A673 (cell line): ENCODE measurements at regions not wholly inside any gene's neighbourhood (a gene's known extent, or its start where the extent isn't known, plus 50 kb on each side); places are given as distances from the start of the nearest gene placed in this dataset.
"Not testable (repeated sequence)": the region's sequence is repeated elsewhere in the genome, so short reads cannot be mapped to it uniquely, and the experiment has no call there.

Source experiments
- BruUV-seq: library from RNA; stranded (reverse); fragments of 400-500 nt; replicated peaks from 2 replicates; lab custom pipeline; 2021; lab: Mats Ljungman, UMichigan
- CTCF ChIA-PET: fragments of 300-600 bp; sonication (Branson Sonifier 250); formaldehyde crosslinking; loops from one replicate; lab custom pipeline; 2022; ENCODE audit warnings: antibody characterized with exemption; lab: Charles Lee
- POLR2A ChIA-PET: fragments of 300-600 bp; sonication (Branson Sonifier 250); formaldehyde crosslinking; loops from one replicate; lab custom pipeline; 2022; ENCODE audit warnings: antibody characterized with exemption; ENCODE audit not compliant: low non-redundant PET; lab: Charles Lee
- DNase-seq: peaks from one replicate; pipeline ENCODE4 v3.0.0-alpha.2; 2015; ENCODE audit warnings: low spot score
- H3K27ac ChIP-seq: fragments of 200-600 bp; sonication (generic); 2 replicates; pipeline ENCODE4 v1.5.1; 2016; ENCODE audit warnings: mixed run types, low read depth, mild to moderate bottlenecking, mixed read lengths, antibody characterized with exemption, low read length; ENCODE audit not compliant: poor library complexity, severe bottlenecking
- H3K27me3 ChIP-seq: fragments of 200-600 bp; sonication (generic); replicated peaks from 2 replicates; pipeline ENCODE4 v1.6.1; 2017; ENCODE audit warnings: mixed run types, low read depth, mild to moderate bottlenecking, mixed read lengths, antibody characterized with exemption, low read length; ENCODE audit not compliant: insufficient read depth, poor library complexity
- H3K36me3 ChIP-seq: fragments of 200-600 bp; sonication (generic); 2 replicates; pipeline ENCODE4 v1.6.1; 2016; ENCODE audit warnings: mixed run types, mild to moderate bottlenecking, mixed read lengths, antibody characterized with exemption, low read length; ENCODE audit not compliant: insufficient read depth, poor library complexity, severe bottlenecking
- H3K4me1 ChIP-seq: fragments of 200-600 bp; sonication (generic); 2 replicates; pipeline ENCODE4 v1.6.1; 2017; ENCODE audit warnings: mixed run types, mild to moderate bottlenecking, mixed read lengths, antibody characterized with exemption, low read length; ENCODE audit not compliant: insufficient read depth, poor library complexity, severe bottlenecking
- H3K4me3 ChIP-seq: fragments of 200-600 bp; sonication (generic); 2 replicates; pipeline ENCODE4 v1.5.1; 2016; ENCODE audit warnings: low read depth, mixed run types, mild to moderate bottlenecking, mixed read lengths, low read length; ENCODE audit not compliant: poor library complexity, severe bottlenecking
- H3K9me3 ChIP-seq: fragments of 200-600 bp; sonication (generic); 2 replicates; pipeline ENCODE4 v1.6.1; 2016; ENCODE audit warnings: mixed run types, low read depth, mild to moderate bottlenecking, mixed read lengths, antibody characterized with exemption, low read length; ENCODE audit not compliant: poor library complexity, severe bottlenecking
- intact Hi-C: fragments of 100-400 bp; cut with micrococcal nuclease; formaldehyde crosslinking; loops from one replicate; pipeline ENCODE4 v1.10.0; 2022; ENCODE audit not compliant: unreplicated experiment
- TF ChIP-seq, protein P1 (sequence below): fragments of 300-800, 200-600 bp; sonication (generic); conservative IDR thresholded peaks from 2 replicates; pipeline ENCODE4 v1.5.1; 2017; ENCODE audit warnings: low read depth, mild to moderate bottlenecking, antibody characterized with exemption, low read length, moderate library complexity, mixed read lengths

DNA sequence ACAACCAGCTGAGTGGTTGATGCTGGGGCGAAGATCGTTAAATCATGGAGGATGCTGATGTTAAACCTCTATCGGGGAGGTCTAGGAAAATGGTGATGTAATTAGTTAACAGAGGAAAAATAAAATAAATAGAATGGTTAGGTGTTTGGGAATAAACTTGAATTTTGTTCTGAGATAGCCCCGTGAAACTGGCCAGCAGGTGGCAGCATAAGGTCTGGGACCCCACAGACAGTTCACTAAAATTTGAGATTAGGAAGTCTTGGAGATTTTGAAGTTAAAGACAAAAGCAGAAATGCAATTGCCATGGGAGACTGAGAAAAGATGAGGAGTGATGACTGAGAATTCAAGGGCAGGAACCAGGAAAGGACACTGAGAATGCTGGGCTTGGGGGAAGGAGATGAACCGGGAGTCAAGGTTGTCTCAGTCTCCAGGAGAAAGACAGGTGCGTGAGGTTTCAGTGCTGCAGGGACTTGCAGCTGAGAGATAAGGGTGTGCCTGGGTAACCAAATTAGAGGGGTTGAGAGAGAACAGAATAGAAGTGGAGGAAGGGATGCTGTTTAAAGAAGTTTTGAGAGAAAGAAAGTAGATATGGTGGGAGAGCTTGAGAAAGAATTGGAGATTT is 248.0 kb downstream of the ZNF92 start:
- H3K4me3 ChIP-seq, CTCF ChIA-PET, H3K4me1 ChIP-seq, H3K27ac ChIP-seq, BruUV-seq, intact Hi-C loops, POLR2A ChIA-PET, H3K36me3 ChIP-seq, H3K9me3 ChIP-seq: not testable (repeated sequence)
- peak; percentile 12 for DNase-seq
- TF ChIP-seq, protein P1, sequence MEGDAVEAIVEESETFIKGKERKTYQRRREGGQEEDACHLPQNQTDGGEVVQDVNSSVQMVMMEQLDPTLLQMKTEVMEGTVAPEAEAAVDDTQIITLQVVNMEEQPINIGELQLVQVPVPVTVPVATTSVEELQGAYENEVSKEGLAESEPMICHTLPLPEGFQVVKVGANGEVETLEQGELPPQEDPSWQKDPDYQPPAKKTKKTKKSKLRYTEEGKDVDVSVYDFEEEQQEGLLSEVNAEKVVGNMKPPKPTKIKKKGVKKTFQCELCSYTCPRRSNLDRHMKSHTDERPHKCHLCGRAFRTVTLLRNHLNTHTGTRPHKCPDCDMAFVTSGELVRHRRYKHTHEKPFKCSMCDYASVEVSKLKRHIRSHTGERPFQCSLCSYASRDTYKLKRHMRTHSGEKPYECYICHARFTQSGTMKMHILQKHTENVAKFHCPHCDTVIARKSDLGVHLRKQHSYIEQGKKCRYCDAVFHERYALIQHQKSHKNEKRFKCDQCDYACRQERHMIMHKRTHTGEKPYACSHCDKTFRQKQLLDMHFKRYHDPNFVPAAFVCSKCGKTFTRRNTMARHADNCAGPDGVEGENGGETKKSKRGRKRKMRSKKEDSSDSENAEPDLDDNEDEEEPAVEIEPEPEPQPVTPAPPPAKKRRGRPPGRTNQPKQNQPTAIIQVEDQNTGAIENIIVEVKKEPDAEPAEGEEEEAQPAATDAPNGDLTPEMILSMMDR = peak; percentile 64
- peaks cover 33% of the 10 kb centered on the region for H3K27me3 ChIP-seq

GRCh38 chr7:65631236-65631635 is 241.6 kb upstream of the VKORC1L1 start:
- intact Hi-C loops, H3K9me3 ChIP-seq, H3K4me1 ChIP-seq, H3K27ac ChIP-seq, CTCF ChIA-PET, POLR2A ChIA-PET, H3K4me3 ChIP-seq, BruUV-seq, DNase-seq, H3K36me3 ChIP-seq, H3K27me3 ChIP-seq: not testable (repeated sequence)

- H3K27ac ChIP-seq, H3K9me3 ChIP-seq, POLR2A ChIA-PET, H3K36me3 ChIP-seq, BruUV-seq, CTCF ChIA-PET, DNase-seq, H3K4me1 ChIP-seq, H3K27me3 ChIP-seq, intact Hi-C loops, H3K4me3 ChIP-seq: not testable (repeated sequence)
Observed at GRCh38 chr7:65633587-65634404, 239.1 kb upstream of the VKORC1L1 start.

DNA sequence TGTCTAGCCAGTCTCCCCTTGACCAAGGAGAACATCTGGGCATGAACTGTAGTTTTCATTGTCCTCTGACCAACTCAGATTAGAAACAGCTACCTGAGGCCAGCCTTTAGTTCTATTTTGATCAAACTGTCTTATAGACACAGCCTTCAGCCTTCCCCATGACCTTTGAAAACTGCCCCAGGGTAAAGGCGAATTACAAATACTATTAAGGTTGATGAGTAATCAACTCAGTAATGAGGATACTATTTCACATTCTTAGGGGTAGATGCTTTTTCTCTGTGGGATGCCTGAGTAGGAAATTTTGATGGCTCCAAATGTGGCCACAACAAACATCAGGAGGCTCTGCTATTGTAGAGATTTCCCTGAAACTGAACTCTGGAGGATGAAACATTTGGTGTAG is 234.0 kb upstream of the VKORC1L1 start:
- H3K4me3 ChIP-seq, BruUV-seq, H3K36me3 ChIP-seq, CTCF ChIA-PET, H3K27me3 ChIP-seq, DNase-seq, H3K4me1 ChIP-seq, H3K9me3 ChIP-seq, intact Hi-C loops, POLR2A ChIA-PET, H3K27ac ChIP-seq: not testable (repeated sequence)

DNA sequence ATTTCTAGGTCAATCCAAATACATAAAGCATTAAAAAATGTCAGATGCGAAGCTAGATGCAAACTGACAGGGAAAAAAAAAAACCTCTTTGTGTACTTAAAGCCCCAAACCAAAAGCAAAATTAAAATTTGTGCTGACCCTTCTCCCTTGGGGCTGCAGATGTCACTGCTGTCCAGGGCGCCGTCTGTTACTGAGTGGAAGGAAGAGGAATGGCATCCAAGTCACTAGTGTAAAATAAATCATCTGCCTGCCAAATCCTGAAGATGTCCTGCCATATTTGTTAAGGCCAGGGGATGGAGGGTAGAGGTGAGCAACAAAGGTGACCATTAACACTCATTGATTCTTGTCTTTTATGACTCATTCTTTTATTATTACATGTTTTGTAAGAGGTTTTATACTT is 233.2 kb upstream of the VKORC1L1 start:
- H3K9me3 ChIP-seq, POLR2A ChIA-PET, H3K36me3 ChIP-seq, intact Hi-C loops, BruUV-seq, H3K27ac ChIP-seq, CTCF ChIA-PET, H3K27me3 ChIP-seq, H3K4me1 ChIP-seq, H3K4me3 ChIP-seq, DNase-seq: not testable (repeated sequence)

GRCh38 chr7:65643498-65643897 is 229.4 kb upstream of the VKORC1L1 start:
- H3K27me3 ChIP-seq, CTCF ChIA-PET, H3K36me3 ChIP-seq, H3K4me3 ChIP-seq, H3K9me3 ChIP-seq, H3K27ac ChIP-seq, POLR2A ChIA-PET, DNase-seq, BruUV-seq, intact Hi-C loops, H3K4me1 ChIP-seq: not testable (repeated sequence)
